GM12878 (cell line): ENCODE measurements at regions not wholly inside any gene's neighbourhood (a gene's known extent, or its start where the extent isn't known, plus 50 kb on each side); places are given as distances from the start of the nearest gene placed in this dataset.

Experiments
- BRCA1 ChIP-seq: IDR thresholded peaks from 2 replicates; pipeline ENCODE4 v1.6.1; 2011; ENCODE audit warnings: low read depth, low read length, improper control_type of control experiment
- JUNB ChIP-seq: IDR thresholded peaks from 2 replicates; pipeline ENCODE4 v1.6.1; 2016; ENCODE audit warnings: antibody characterized with exemption, mild to moderate bottlenecking
- JUND ChIP-seq: IDR thresholded peaks from 2 replicates; pipeline ENCODE4 v1.6.1; 2012; ENCODE audit warnings: low read depth, mild to moderate bottlenecking, low read length, improper control_type of control experiment, moderate library complexity
- MEF2A ChIP-seq: IDR thresholded peaks from 2 replicates; pipeline ENCODE4 v1.6.1; 2011; ENCODE audit warnings: low read depth, mild to moderate bottlenecking, low read length, moderate library complexity; ENCODE audit not compliant: insufficient read depth
- RB1 ChIP-seq: fragments of 450-650 bp; formaldehyde crosslinking; IDR thresholded peaks from 2 replicates; pipeline ENCODE4 v1.6.1; 2017; ENCODE audit warnings: mild to moderate bottlenecking, borderline replicate concordance
- REST ChIP-seq: IDR thresholded peaks from 2 replicates; pipeline ENCODE4 v1.6.1; 2012; ENCODE audit warnings: mild to moderate bottlenecking, low read depth, low read length
- RFX5 ChIP-seq: IDR thresholded peaks from 2 replicates; pipeline ENCODE4 v1.6.1; 2011; ENCODE audit warnings: low read depth, low read length, improper control_type of control experiment
- RUNX3 ChIP-seq: IDR thresholded peaks from 2 replicates; pipeline ENCODE4 v1.6.1; 2012; ENCODE audit warnings: low read length, inconsistent platforms
- SIN3A ChIP-seq: IDR thresholded peaks from 2 replicates; pipeline ENCODE4 v1.6.1; 2012; ENCODE audit warnings: low read depth, low read length, improper control_type of control experiment
- SIX5 ChIP-seq: IDR thresholded peaks from 2 replicates; pipeline ENCODE4 v1.6.1; 2011; ENCODE audit warnings: mild to moderate bottlenecking, low read depth, low read length, moderate library complexity; ENCODE audit not compliant: severe bottlenecking
- TCF7 ChIP-seq: IDR thresholded peaks from 2 replicates; pipeline ENCODE4 v1.6.1; 2014; ENCODE audit warnings: antibody characterized with exemption, borderline replicate concordance
- ZBTB33 ChIP-seq: fragments of 450-650 bp; IDR thresholded peaks from 2 replicates; pipeline ENCODE4 v1.6.1; 2017; ENCODE audit warnings: mild to moderate bottlenecking
- TF ChIP-seq, protein P1 (sequence below), 3 experiments: IDR thresholded peaks in 2 of 3; conservative IDR thresholded peaks in 1 of 3; 2 replicates each; pipeline ENCODE4 v1.5.1; 2011; ENCODE audit warnings: low read depth in 3 of 3, low read length in 3 of 3, mild to moderate bottlenecking in 3 of 3, control low read depth in 2 of 3, moderate library complexity in 2 of 3, inconsistent platforms in 1 of 3, mixed read lengths in 1 of 3; ENCODE audit not compliant: control insufficient read depth in 2 of 3, insufficient read depth in 1 of 3; ENCODE audit errors: extremely low read depth in 1 of 3
- TF ChIP-seq, protein P2 (sequence below): IDR thresholded peaks from 2 replicates; pipeline ENCODE4 v1.6.1; 2012; ENCODE audit warnings: low read length, inconsistent platforms

- TF ChIP-seq RB1 (no peak), BRCA1 (no peak), TCF7 (no peak), RUNX3 (no peak), SIN3A (no peak), RFX5 (no peak), REST (no peak), SIX5 (no peak), MEF2A (no peak), JUNB (no peak), ZBTB33 (no peak), JUND (no peak)
- TF ChIP-seq, protein P1, sequence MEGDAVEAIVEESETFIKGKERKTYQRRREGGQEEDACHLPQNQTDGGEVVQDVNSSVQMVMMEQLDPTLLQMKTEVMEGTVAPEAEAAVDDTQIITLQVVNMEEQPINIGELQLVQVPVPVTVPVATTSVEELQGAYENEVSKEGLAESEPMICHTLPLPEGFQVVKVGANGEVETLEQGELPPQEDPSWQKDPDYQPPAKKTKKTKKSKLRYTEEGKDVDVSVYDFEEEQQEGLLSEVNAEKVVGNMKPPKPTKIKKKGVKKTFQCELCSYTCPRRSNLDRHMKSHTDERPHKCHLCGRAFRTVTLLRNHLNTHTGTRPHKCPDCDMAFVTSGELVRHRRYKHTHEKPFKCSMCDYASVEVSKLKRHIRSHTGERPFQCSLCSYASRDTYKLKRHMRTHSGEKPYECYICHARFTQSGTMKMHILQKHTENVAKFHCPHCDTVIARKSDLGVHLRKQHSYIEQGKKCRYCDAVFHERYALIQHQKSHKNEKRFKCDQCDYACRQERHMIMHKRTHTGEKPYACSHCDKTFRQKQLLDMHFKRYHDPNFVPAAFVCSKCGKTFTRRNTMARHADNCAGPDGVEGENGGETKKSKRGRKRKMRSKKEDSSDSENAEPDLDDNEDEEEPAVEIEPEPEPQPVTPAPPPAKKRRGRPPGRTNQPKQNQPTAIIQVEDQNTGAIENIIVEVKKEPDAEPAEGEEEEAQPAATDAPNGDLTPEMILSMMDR (IDR thresholded peaks at IDR 0.05 in 2 of 3, conservative IDR thresholded peaks at IDR 0.05 in 1 of 3; ENCODE audit: control insufficient read depth in 2 of 3, extremely low read depth in 1 of 3, insufficient read depth in 1 of 3, low read depth in 3 of 3, low read length in 3 of 3), result no peak
- TF ChIP-seq, protein P2, sequence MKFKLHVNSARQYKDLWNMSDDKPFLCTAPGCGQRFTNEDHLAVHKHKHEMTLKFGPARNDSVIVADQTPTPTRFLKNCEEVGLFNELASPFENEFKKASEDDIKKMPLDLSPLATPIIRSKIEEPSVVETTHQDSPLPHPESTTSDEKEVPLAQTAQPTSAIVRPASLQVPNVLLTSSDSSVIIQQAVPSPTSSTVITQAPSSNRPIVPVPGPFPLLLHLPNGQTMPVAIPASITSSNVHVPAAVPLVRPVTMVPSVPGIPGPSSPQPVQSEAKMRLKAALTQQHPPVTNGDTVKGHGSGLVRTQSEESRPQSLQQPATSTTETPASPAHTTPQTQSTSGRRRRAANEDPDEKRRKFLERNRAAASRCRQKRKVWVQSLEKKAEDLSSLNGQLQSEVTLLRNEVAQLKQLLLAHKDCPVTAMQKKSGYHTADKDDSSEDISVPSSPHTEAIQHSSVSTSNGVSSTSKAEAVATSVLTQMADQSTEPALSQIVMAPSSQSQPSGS, result no peak
Measured at GRCh38 chr11:16577490-16577889, 161.0 kb upstream of the C11orf58 start.
